Activated naive CD4-positive, alpha-beta T cell treated with anti-CD3 and anti-CD28 coated beads, Interleukin-2, amount 10 ng/mL, durations not matched to agents 7 days and 5 days (primary cell): ENCODE measurements at regions not wholly inside any gene's neighbourhood (a gene's known extent, or its start where the extent isn't known, plus 50 kb on each side); places are given as distances from the start of the nearest gene placed in this dataset.
"Not testable (repeated sequence)": the region's sequence is repeated elsewhere in the genome, so short reads cannot be mapped to it uniquely, and the experiment has no call there.

ENCODE experiments used
- CTCF ChIA-PET: fragments of 350-600 bp; sonication (Branson Sonifier 250); formaldehyde crosslinking; loops from one replicate; lab custom pipeline; 2021; ENCODE audit warnings: antibody characterized with exemption; lab: Charles Lee
- DNase-seq: peaks from one replicate; pipeline ENCODE4 v3.0.0-alpha.2; 2020
- H3K27ac Mint-ChIP-seq: one replicate; pipeline ENCODE4 v1.8.0; 2021; ENCODE audit warnings: mild to moderate bottlenecking, moderate library complexity, mixed read lengths
- H3K27me3 Mint-ChIP-seq: one replicate; pipeline ENCODE4 v1.8.0; 2021; ENCODE audit warnings: mild to moderate bottlenecking, mixed read lengths
- H3K36me3 Mint-ChIP-seq: one replicate; pipeline ENCODE4 v1.8.0; 2021; ENCODE audit warnings: mixed read lengths
- H3K4me1 Mint-ChIP-seq: one replicate; pipeline ENCODE4 v1.8.0; 2021; ENCODE audit warnings: mixed read lengths
- H3K4me3 Mint-ChIP-seq: one replicate; pipeline ENCODE4 v1.8.0; 2021; ENCODE audit warnings: mild to moderate bottlenecking, moderate library complexity, mixed read lengths
- H3K9me3 Mint-ChIP-seq: one replicate; pipeline ENCODE4 v1.8.0; 2021; ENCODE audit warnings: mixed read lengths

GRCh38 chr1:220966881-220967611 is 87.8 kb downstream of the HLX start:
- peaks cover 1% of the 10 kb centered on the region for H3K9me3 Mint-ChIP-seq
- no peak overlapping the region for H3K4me3 Mint-ChIP-seq
- CTCF ChIA-PET: no interaction called here
- no peaks in the 10 kb centered on the region for H3K27me3 Mint-ChIP-seq
- no peaks in the 10 kb centered on the region for H3K36me3 Mint-ChIP-seq
- H3K4me1 Mint-ChIP-seq: no peaks in the 10 kb centered on the region
- no peak for DNase-seq
- H3K27ac Mint-ChIP-seq: no peak overlapping the region

- H3K27ac Mint-ChIP-seq: no peak overlapping the region
- CTCF ChIA-PET: no interaction called here
- H3K9me3 Mint-ChIP-seq: peaks cover 1% of the 10 kb centered on the region
- no peaks in the 10 kb centered on the region for H3K27me3 Mint-ChIP-seq
- no peak for DNase-seq
- H3K4me1 Mint-ChIP-seq: no peaks in the 10 kb centered on the region
- no peak overlapping the region for H3K4me3 Mint-ChIP-seq
- H3K36me3 Mint-ChIP-seq: no peaks in the 10 kb centered on the region
These were observed 88.7 kb downstream of the HLX start for GRCh38 chr1:220967911-220968310.

GRCh38 chr1:220969281-220969680 is 90.0 kb downstream of the HLX start:
- H3K36me3 Mint-ChIP-seq, H3K9me3 Mint-ChIP-seq, H3K4me3 Mint-ChIP-seq, DNase-seq, H3K4me1 Mint-ChIP-seq, H3K27ac Mint-ChIP-seq, H3K27me3 Mint-ChIP-seq, CTCF ChIA-PET: not testable (repeated sequence)

GRCh38 chr1:220970311-220970710 is 91.1 kb downstream of the HLX start:
- no peak overlapping the region for H3K27ac Mint-ChIP-seq
- CTCF ChIA-PET: no interaction called here
- no peak for DNase-seq
- no peaks in the 10 kb centered on the region for H3K9me3 Mint-ChIP-seq
- no peaks in the 10 kb centered on the region for H3K4me1 Mint-ChIP-seq
- H3K4me3 Mint-ChIP-seq: no peak overlapping the region
- no peaks in the 10 kb centered on the region for H3K27me3 Mint-ChIP-seq
- H3K36me3 Mint-ChIP-seq: no peaks in the 10 kb centered on the region

GRCh38 chr1:220971221-220971620 is 92.0 kb downstream of the HLX start:
- H3K4me3 Mint-ChIP-seq: no peak overlapping the region
- H3K27me3 Mint-ChIP-seq: no peaks in the 10 kb centered on the region
- H3K36me3 Mint-ChIP-seq: no peaks in the 10 kb centered on the region
- DNase-seq: no peak
- no peaks in the 10 kb centered on the region for H3K9me3 Mint-ChIP-seq
- no peaks in the 10 kb centered on the region for H3K4me1 Mint-ChIP-seq
- no peak overlapping the region for H3K27ac Mint-ChIP-seq
- CTCF ChIA-PET: no interaction called here

- Mint-ChIP-seq H3K27ac (no peak overlapping the region), H3K36me3 (no peaks in the 10 kb centered on the region), H3K9me3 (no peaks in the 10 kb centered on the region), H3K4me1 (no peaks in the 10 kb centered on the region), H3K27me3 (no peaks in the 10 kb centered on the region), H3K4me3 (no peak overlapping the region)
- DNase-seq: no peak
- CTCF ChIA-PET: no interaction called here
These were observed 95.2 kb downstream of the HLX start for GRCh38 chr1:220974431-220974830.

GRCh38 chr1:220976390-220976789 is 97.1 kb downstream of the HLX start:
- Mint-ChIP-seq H3K9me3 (no peaks in the 10 kb centered on the region), H3K4me3 (no peak overlapping the region), H3K36me3 (no peaks in the 10 kb centered on the region), H3K27ac (no peak overlapping the region), H3K27me3 (no peaks in the 10 kb centered on the region), H3K4me1 (no peaks in the 10 kb centered on the region)
- no peak for DNase-seq
- CTCF ChIA-PET: no interaction called here

GRCh38 chr1:220979371-220979770 is 100.1 kb downstream of the HLX start:
- no peaks in the 10 kb centered on the region for H3K36me3 Mint-ChIP-seq
- no peak overlapping the region for H3K4me3 Mint-ChIP-seq
- H3K27me3 Mint-ChIP-seq: no peaks in the 10 kb centered on the region
- no peak overlapping the region for H3K27ac Mint-ChIP-seq
- H3K9me3 Mint-ChIP-seq: no peaks in the 10 kb centered on the region
- CTCF ChIA-PET: no interaction called here
- H3K4me1 Mint-ChIP-seq: no peaks in the 10 kb centered on the region
- no peak for DNase-seq

- Mint-ChIP-seq H3K27ac (no peak overlapping the region), H3K4me1 (no peaks in the 10 kb centered on the region), H3K4me3 (no peak overlapping the region), H3K9me3 (no peaks in the 10 kb centered on the region), H3K36me3 (no peaks in the 10 kb centered on the region), H3K27me3 (no peaks in the 10 kb centered on the region)
- CTCF ChIA-PET: no interaction called here
- no peak for DNase-seq
These were observed 103.4 kb downstream of the HLX start for GRCh38 chr1:220982686-220983085.

GRCh38 chr1:220983877-220984635 is 104.8 kb downstream of the HLX start:
- no peak for DNase-seq
- Mint-ChIP-seq H3K4me1 (no peaks in the 10 kb centered on the region), H3K27ac (no peak overlapping the region), H3K27me3 (no peaks in the 10 kb centered on the region), H3K36me3 (no peaks in the 10 kb centered on the region), H3K4me3 (no peak overlapping the region), H3K9me3 (no peaks in the 10 kb centered on the region)
- CTCF ChIA-PET: no interaction called here

GRCh38 chr1:220990427-220991339 is 111.4 kb downstream of the HLX start:
- DNase-seq: no peak
- Mint-ChIP-seq H3K36me3 (no peaks in the 10 kb centered on the region), H3K27me3 (no peaks in the 10 kb centered on the region), H3K27ac (no peak overlapping the region), H3K9me3 (no peaks in the 10 kb centered on the region), H3K4me1 (no peaks in the 10 kb centered on the region), H3K4me3 (no peak overlapping the region)
- CTCF ChIA-PET: interaction anchor here (0.8 kb wide), 1 partner anchor 43 kb away, joined by 3 read pairs; no protein-coding TSS in a partner anchor

- CTCF ChIA-PET: no interaction called here
- Mint-ChIP-seq H3K36me3 (no peaks in the 10 kb centered on the region), H3K27ac (no peak overlapping the region), H3K9me3 (no peaks in the 10 kb centered on the region), H3K27me3 (no peaks in the 10 kb centered on the region), H3K4me1 (no peaks in the 10 kb centered on the region), H3K4me3 (no peak overlapping the region)
- DNase-seq: no peak
These were observed 112.3 kb downstream of the HLX start for GRCh38 chr1:220991506-220991905.

GRCh38 chr1:220991959-220992704 is 112.9 kb downstream of the HLX start:
- Mint-ChIP-seq H3K9me3 (peaks cover 2% of the 10 kb centered on the region), H3K27ac (no peak overlapping the region), H3K4me1 (no peaks in the 10 kb centered on the region), H3K36me3 (no peaks in the 10 kb centered on the region), H3K4me3 (no peak overlapping the region), H3K27me3 (no peaks in the 10 kb centered on the region)
- no peak for DNase-seq
- CTCF ChIA-PET: no interaction called here

- Mint-ChIP-seq H3K9me3 (peaks cover 2% of the 10 kb centered on the region), H3K27ac (no peak overlapping the region), H3K4me1 (no peaks in the 10 kb centered on the region), H3K36me3 (no peaks in the 10 kb centered on the region), H3K4me3 (no peak overlapping the region), H3K27me3 (no peaks in the 10 kb centered on the region)
- no peak for DNase-seq
- CTCF ChIA-PET: no interaction called here
These were observed 113.4 kb downstream of the HLX start for GRCh38 chr1:220992705-220993052.
